ENCODE measurements at regions not wholly inside any gene's neighbourhood (a gene's known extent, or its start where the extent isn't known, plus 50 kb on each side); places are given as distances from the start of the nearest gene placed in this dataset.

DNA sequence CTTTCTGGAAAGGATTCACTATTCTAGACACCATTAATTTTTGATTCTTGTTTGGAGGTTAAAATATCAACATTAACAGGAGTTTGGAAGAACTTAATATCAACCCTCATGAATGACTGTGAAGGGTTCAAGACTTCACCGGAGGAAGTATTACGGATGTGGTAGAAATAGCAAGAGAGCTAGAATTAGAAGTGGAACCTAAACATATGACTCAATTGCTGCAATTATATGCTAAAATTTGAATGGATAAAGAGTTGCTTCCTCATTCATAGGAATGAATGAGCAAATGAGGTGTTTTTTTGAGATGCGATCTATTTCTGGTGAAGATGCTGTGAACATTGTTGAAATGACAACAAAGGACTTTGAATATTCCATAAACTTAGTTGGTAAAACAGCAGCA is 77.9 kb upstream of the TNFSF4 start:
- no peak overlapping the region for H3K4me3 Mint-ChIP-seq
- no peaks in the 10 kb centered on the region for H3K4me1 Mint-ChIP-seq
- no peak for DNase-seq
- peaks cover 20% of the 10 kb centered on the region for H3K27me3 Mint-ChIP-seq
- H3K36me3 Mint-ChIP-seq (ENCODE audit: low read depth), result no peaks in the 10 kb centered on the region
- H3K9me3 Mint-ChIP-seq, result peaks cover 5% of the 10 kb centered on the region
- intact Hi-C loops (cut with micrococcal nuclease), result no loop called here
- H3K27ac Mint-ChIP-seq, result no peak overlapping the region

- H3K9me3 Mint-ChIP-seq, result peaks cover 10% of the 10 kb centered on the region
- no peak for DNase-seq
- peaks cover 31% of the 10 kb centered on the region for H3K27me3 Mint-ChIP-seq
- H3K4me3 Mint-ChIP-seq, result no peak overlapping the region
- no peaks in the 10 kb centered on the region for H3K36me3 Mint-ChIP-seq (ENCODE audit: low read depth)
- no peak overlapping the region for H3K27ac Mint-ChIP-seq
- H3K4me1 Mint-ChIP-seq, result no peaks in the 10 kb centered on the region
- intact Hi-C loops (cut with micrococcal nuclease), result no loop called here
Observed at GRCh38 chr1:173287785-173288184, 80.7 kb upstream of the TNFSF4 start.

DNA sequence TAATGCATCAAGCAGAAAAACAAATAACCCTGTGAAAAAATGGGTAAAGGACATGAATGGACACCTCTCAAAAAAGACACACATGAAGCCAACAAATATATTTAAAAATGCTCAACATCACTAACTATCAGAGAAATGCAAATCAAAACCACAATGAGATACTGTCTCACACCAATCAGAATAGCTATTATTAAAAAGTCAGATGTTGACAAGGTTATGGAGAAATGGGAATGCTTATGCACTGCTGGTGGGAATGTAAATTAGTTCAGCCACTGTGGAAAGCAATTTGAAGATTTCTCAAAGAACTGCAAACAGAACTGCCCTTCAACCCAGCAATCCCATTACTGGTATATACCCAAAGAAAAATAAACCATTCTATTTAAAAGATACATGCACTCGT is 86.6 kb upstream of the TNFSF4 start:
- Mint-ChIP-seq H3K27ac (no peak overlapping the region), H3K36me3 (ENCODE audit: low read depth) (no peaks in the 10 kb centered on the region), H3K27me3 (peaks cover 35% of the 10 kb centered on the region), H3K4me3 (no peak overlapping the region), H3K4me1 (peaks cover 17% of the 10 kb centered on the region), H3K9me3 (peaks cover 14% of the 10 kb centered on the region)
- intact Hi-C loops (cut with micrococcal nuclease), result no loop called here
- no peak for DNase-seq

GRCh38 chr1:173294843-173295242 is 87.7 kb upstream of the TNFSF4 start:
- Mint-ChIP-seq H3K9me3 (peaks cover 13% of the 10 kb centered on the region), H3K4me1 (peaks cover 17% of the 10 kb centered on the region)
- intact Hi-C loops (cut with micrococcal nuclease), result loop anchor here (5.0 kb wide), 5 partner anchors 73 to 633 kb away; partner anchors contain the start of gene TNFSF4

GRCh38 chr1:173295391-173295790 is 88.3 kb upstream of the TNFSF4 start:
- intact Hi-C loops (cut with micrococcal nuclease), result loop anchor here (5.0 kb wide), 5 partner anchors 73 to 633 kb away; partner anchors contain the start of gene TNFSF4
- H3K4me1 Mint-ChIP-seq, result peaks cover 17% of the 10 kb centered on the region
- H3K9me3 Mint-ChIP-seq, result peaks cover 9% of the 10 kb centered on the region
- H3K27me3 Mint-ChIP-seq, result peaks cover 29% of the 10 kb centered on the region
- no peak overlapping the region for H3K4me3 Mint-ChIP-seq
- DNase-seq, result no peak
- no peak overlapping the region for H3K27ac Mint-ChIP-seq
- no peaks in the 10 kb centered on the region for H3K36me3 Mint-ChIP-seq (ENCODE audit: low read depth)

More at GRCh38 chr1:173294843-173295242, 87.7 kb upstream of the TNFSF4 start:
- DNase-seq, result no peak
- Mint-ChIP-seq H3K27ac (no peak overlapping the region), H3K36me3 (ENCODE audit: low read depth) (no peaks in the 10 kb centered on the region), H3K27me3 (peaks cover 32% of the 10 kb centered on the region), H3K4me3 (no peak overlapping the region)

DNA sequence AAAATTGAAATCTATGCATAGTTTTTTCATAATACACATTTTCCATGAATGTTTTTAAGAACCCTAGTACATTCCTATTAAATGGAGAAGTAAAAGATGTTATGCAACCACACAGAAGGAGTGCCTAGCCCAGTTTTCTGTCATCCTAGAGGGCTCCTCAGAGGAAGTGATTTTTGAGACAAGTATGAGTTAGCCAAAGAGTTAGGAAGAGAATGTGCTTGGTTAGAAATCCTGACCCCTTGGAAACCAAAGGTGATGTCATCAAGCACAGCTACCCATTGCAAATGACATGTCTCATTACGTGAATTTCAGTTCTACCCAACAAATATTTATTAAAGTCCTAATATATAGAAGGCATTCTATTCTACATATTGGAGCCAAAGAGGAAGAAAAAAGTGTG is 88.9 kb upstream of the TNFSF4 start:
- intact Hi-C loops (cut with micrococcal nuclease), result loop anchor here (5.0 kb wide), 5 partner anchors 74 to 634 kb away; partner anchors contain the start of gene TNFSF4
- Mint-ChIP-seq H3K27me3 (peaks cover 26% of the 10 kb centered on the region), H3K4me3 (no peak overlapping the region), H3K27ac (no peak overlapping the region), H3K9me3 (peaks cover 9% of the 10 kb centered on the region), H3K36me3 (ENCODE audit: low read depth) (no peaks in the 10 kb centered on the region), H3K4me1 (peaks cover 17% of the 10 kb centered on the region)
- DNase-seq, result no peak

DNA sequence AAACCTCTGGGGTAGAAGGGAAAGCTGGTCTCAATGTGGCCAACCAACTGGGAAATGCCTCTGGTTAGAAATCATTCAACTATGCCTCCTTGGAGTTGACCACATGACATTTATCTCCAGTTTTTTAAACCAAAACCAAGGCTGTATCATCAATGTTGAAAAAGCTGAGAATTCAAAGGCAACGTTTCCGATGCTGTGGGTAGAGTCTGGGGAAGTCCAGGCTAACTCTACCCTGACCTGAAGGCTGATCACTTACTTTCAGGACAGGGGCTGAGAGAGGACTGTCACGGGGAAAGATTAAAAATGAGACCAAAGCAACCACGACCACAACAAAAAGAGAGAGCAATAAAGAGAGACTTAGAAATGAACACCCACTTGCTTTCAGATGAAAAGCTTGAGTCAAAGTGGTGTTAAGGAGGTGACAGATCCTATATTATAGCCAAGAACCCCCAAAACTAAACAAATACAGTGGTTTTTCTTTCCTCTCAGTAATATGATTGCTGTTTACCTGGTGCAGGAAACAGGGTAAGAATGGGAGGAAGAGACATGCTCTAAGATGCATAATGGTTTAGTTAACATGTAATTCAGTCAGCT is 90.8 kb upstream of the TNFSF4 start:
- peaks cover 20% of the 10 kb centered on the region for H3K4me1 Mint-ChIP-seq
- H3K27ac Mint-ChIP-seq, result peak overlapping the region; percentile 51
- intact Hi-C loops (cut with micrococcal nuclease), result loop anchor here (1.0 to 5.0 kb wide), 10 partner anchors 33 to 855 kb away; partner anchors contain the start of gene TNFSF4
- peaks cover 22% of the 10 kb centered on the region for H3K27me3 Mint-ChIP-seq
- no peak overlapping the region for H3K4me3 Mint-ChIP-seq
- peak; percentile 68 for DNase-seq
- H3K36me3 Mint-ChIP-seq (ENCODE audit: low read depth), result no peaks in the 10 kb centered on the region
- H3K9me3 Mint-ChIP-seq, result peaks cover 8% of the 10 kb centered on the region

GRCh38 chr1:173300061-173301044 is 93.2 kb upstream of the TNFSF4 start:
- intact Hi-C loops (cut with micrococcal nuclease), result no loop called here
- Mint-ChIP-seq H3K4me1 (peaks cover 20% of the 10 kb centered on the region), H3K4me3 (no peak overlapping the region), H3K27ac (no peak overlapping the region), H3K9me3 (peaks cover 8% of the 10 kb centered on the region), H3K27me3 (peaks cover 14% of the 10 kb centered on the region), H3K36me3 (ENCODE audit: low read depth) (no peaks in the 10 kb centered on the region)
- no peak for DNase-seq

DNA sequence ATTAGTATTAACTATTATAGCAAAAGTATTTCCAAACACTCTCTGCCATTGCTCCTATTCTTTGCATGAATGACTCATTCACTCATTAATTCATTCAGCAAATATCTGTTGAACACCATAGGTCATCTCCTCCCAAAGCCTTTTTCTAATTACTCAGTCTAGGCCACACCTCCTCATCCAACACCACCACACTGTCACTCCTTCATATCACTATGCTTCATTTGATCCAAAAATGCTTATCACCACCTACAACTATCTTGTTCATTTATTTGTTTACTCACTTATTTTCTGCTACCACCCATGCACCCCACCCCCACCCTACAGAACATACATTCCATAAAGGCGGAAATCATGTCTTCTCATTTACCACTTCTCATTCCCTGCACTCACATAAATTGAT is 94.4 kb upstream of the TNFSF4 start:
- Mint-ChIP-seq H3K27me3 (peaks cover 15% of the 10 kb centered on the region), H3K36me3 (ENCODE audit: low read depth) (no peaks in the 10 kb centered on the region), H3K4me1 (peaks cover 20% of the 10 kb centered on the region), H3K9me3 (peaks cover 4% of the 10 kb centered on the region), H3K4me3 (no peak overlapping the region), H3K27ac (no peak overlapping the region)
- intact Hi-C loops (cut with micrococcal nuclease), result no loop called here
- no peak for DNase-seq

DNA sequence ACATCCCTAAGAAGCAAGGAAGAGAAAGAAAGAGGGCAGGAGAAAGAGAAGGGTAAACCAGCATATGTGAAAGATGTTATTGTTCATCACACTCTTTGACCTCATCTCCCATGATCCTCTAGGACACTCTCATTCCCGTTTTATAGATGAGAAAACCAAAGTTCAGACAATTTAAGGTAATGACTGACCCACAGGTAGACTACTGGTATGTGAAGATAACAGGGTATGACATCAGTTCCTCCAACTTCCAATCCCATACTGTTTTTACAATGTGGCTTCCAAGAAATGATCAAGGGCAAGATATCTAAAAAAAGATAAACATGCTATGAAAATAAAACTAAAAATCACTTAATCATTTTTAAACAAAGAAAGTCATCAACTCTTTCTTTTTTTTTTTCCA is 95.2 kb upstream of the TNFSF4 start:
- DNase-seq, result no peak
- peaks cover 15% of the 10 kb centered on the region for H3K4me1 Mint-ChIP-seq
- intact Hi-C loops (cut with micrococcal nuclease), result no loop called here

DNA sequence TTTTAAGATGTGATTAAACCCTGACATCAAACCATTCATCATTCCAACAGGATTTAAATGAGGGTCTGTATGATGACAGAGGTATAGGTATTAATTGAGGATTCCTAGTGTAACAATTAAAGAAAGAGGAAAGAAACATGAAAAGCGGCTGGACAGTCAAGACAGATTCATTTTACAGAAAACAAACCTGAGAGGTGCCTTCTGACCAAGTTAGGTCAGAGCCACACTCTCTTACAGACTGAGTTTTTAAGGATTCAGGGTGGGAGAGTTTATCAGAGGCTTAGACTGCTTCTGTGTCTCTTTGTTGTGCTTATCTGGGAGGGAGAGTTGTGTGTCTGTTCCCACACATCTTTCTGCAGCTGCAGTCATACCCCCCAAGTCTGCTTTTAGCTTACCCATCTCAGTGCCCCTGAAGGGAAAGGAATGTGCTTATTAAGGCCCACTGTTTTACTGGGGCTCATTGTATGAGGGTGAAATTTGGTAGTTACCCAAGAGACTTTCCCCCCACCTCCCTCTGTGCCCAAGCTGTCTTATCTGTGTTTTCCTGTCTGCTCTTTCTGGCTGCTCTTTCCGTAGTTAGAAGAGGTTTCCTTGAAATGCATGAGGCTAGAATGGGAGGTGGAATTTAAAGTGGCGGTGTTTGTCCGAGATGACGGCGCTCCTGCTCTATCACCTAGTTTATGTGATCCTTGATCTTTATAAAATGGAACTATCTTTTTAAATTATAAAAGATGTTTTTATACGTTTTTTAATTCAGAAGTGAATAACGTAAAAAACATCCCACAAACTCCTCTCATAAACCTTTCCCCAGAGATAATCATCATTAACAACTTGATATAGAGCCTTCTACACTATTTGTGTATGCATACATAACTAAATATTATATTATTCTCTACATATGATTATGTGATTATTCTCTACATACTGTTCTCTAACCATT is 96.0 kb upstream of the TNFSF4 start:
- intact Hi-C loops (cut with micrococcal nuclease), result no loop called here
- H3K27me3 Mint-ChIP-seq, result peaks cover 16% of the 10 kb centered on the region
- H3K27ac Mint-ChIP-seq, result no peak overlapping the region
- H3K4me3 Mint-ChIP-seq, result no peak overlapping the region
- H3K4me1 Mint-ChIP-seq, result peaks cover 7% of the 10 kb centered on the region
- no peaks in the 10 kb centered on the region for H3K36me3 Mint-ChIP-seq (ENCODE audit: low read depth)
- DNase-seq, result no peak
- peaks cover 4% of the 10 kb centered on the region for H3K9me3 Mint-ChIP-seq

More for the DNA sequence above, 95.2 kb upstream of the TNFSF4 start:
- H3K27me3 Mint-ChIP-seq, result peaks cover 16% of the 10 kb centered on the region
- H3K4me3 Mint-ChIP-seq, result no peak overlapping the region
- no peak overlapping the region for H3K27ac Mint-ChIP-seq
- H3K9me3 Mint-ChIP-seq, result peaks cover 4% of the 10 kb centered on the region
- no peaks in the 10 kb centered on the region for H3K36me3 Mint-ChIP-seq (ENCODE audit: low read depth)

DNA sequence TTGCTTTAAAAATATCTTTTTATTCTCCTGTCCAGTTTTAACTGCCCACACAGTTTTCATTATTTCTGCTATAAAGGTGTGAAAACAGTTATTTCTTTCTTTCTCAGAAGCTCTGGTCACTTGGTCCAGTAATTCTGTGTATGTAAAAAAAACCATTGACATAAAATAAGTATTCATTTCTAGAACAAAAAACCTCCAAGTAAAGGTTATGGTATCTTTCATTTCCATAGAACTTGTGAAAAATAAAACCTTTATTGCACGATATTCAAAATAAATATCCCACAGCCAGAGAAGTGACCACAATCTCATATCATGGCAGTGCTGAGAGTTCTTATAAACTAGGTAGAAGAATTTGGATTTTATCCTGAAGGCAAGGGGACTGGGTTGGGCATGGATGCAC is 96.9 kb upstream of the TNFSF4 start:
- Mint-ChIP-seq H3K4me1 (peaks cover 3% of the 10 kb centered on the region), H3K27me3 (peaks cover 16% of the 10 kb centered on the region), H3K9me3 (peaks cover 4% of the 10 kb centered on the region), H3K27ac (no peak overlapping the region), H3K4me3 (no peak overlapping the region), H3K36me3 (ENCODE audit: low read depth) (no peaks in the 10 kb centered on the region)
- intact Hi-C loops (cut with micrococcal nuclease), result no loop called here
- no peak for DNase-seq

- H3K27me3 Mint-ChIP-seq, result peaks cover 13% of the 10 kb centered on the region
- no peak overlapping the region for H3K4me3 Mint-ChIP-seq
- H3K4me1 Mint-ChIP-seq, result peaks cover 3% of the 10 kb centered on the region
- peaks cover 4% of the 10 kb centered on the region for H3K9me3 Mint-ChIP-seq
- intact Hi-C loops (cut with micrococcal nuclease), result no loop called here
- H3K27ac Mint-ChIP-seq, result no peak overlapping the region
- no peak for DNase-seq
- H3K36me3 Mint-ChIP-seq (ENCODE audit: low read depth), result no peaks in the 10 kb centered on the region
Observed at GRCh38 chr1:173304529-173305227, 97.5 kb upstream of the TNFSF4 start.
